ENCODE measurements at regions not wholly inside any gene's neighbourhood (a gene's known extent, or its start where the extent isn't known, plus 50 kb on each side); places are given as distances from the start of the nearest gene placed in this dataset.
"Not testable (repeated sequence)": the region's sequence is repeated elsewhere in the genome, so short reads cannot be mapped to it uniquely, and the experiment has no call there.

DNA sequence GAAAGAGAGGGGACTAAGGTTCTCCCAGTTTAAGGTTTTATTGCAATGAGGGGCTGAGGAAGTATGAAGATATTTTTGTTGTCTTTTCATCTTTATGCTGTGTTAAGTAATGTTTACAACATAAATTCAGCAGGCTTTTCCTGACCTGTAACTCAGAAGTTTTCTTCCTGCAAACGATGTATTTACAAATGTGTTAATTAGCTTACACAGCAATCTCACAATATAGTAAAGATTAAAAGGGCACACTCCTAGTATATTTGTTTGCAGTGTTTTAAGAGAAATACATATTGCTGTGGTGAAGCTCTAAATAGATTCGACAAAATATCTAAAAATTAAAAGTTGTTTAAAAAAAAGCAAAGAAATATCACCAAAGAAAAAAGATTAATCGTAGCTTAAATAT is 55.7 kb downstream of the OR11H12 start:
- ATAC-seq, result no peak
- TF ChIP-seq, protein P1, sequence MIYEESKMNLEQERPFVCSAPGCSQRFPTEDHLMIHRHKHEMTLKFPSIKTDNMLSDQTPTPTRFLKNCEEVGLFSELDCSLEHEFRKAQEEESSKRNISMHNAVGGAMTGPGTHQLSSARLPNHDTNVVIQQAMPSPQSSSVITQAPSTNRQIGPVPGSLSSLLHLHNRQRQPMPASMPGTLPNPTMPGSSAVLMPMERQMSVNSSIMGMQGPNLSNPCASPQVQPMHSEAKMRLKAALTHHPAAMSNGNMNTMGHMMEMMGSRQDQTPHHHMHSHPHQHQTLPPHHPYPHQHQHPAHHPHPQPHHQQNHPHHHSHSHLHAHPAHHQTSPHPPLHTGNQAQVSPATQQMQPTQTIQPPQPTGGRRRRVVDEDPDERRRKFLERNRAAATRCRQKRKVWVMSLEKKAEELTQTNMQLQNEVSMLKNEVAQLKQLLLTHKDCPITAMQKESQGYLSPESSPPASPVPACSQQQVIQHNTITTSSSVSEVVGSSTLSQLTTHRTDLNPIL (CRISPR knock-in tag; IDR thresholded peaks at IDR 0.05; ENCODE audit: low read depth), result no peak
- TF ChIP-seq ZNF565 (CRISPR knock-in tag; conservative IDR thresholded peaks at IDR 0.05; ENCODE audit: low read depth) (no peak), OSR1 (CRISPR knock-in tag; IDR thresholded peaks at IDR 0.05) (no peak), ESRRG (CRISPR knock-in tag; IDR thresholded peaks at IDR 0.05) (no peak), PPARA (CRISPR knock-in tag; IDR thresholded peaks at IDR 0.05; ENCODE audit: borderline replicate concordance) (no peak), BACH2 (CRISPR knock-in tag; IDR thresholded peaks at IDR 0.05; ENCODE audit: borderline replicate concordance) (no peak), ZFP30 (CRISPR knock-in tag; IDR thresholded peaks at IDR 0.05) (no peak)
- TF ChIP-seq, protein P2, sequence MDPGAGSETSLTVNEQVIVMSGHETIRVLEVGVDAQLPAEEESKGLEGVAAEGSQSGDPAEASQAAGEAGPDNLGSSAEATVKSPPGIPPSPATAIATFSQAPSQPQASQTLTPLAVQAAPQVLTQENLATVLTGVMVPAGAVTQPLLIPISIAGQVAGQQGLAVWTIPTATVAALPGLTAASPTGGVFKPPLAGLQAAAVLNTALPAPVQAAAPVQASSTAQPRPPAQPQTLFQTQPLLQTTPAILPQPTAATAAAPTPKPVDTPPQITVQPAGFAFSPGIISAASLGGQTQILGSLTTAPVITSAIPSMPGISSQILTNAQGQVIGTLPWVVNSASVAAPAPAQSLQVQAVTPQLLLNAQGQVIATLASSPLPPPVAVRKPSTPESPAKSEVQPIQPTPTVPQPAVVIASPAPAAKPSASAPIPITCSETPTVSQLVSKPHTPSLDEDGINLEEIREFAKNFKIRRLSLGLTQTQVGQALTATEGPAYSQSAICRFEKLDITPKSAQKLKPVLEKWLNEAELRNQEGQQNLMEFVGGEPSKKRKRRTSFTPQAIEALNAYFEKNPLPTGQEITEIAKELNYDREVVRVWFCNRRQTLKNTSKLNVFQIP (CRISPR knock-in tag; IDR thresholded peaks at IDR 0.05; ENCODE audit: borderline replicate concordance, low read depth), result no peak

DNA sequence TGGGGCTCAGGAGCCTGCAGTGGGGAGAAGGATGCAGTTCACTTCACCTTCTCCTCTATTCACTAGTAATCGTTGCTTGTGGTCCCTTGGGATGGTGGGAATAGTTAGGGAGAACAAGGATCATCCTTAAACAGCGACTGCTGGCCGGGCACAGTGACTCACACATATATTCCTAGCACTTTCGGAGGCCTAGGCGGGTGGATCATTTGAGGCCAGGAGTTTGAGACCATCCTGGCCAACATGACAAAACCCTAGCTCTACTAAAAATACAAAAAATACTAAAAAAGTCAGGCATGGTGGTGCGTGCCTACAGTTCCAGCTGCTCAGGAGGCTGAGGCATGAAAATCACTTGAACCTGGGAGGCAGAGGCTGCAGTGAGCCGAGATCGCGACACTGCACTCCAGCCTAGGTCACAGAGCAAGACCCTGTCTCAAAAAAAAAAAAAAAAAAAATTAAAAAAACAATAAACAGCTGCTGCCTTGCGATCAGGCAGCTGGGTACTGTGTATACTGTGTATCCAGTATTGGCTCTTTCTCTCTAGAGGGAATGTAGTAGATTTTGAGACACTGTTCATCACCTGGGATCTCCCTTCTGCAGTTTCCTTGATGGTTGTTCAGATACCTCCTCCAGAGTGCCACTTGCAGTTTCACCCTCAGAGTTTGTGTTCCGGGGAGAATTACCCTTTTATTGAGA is 59.1 kb downstream of the OR11H12 start:
- ATAC-seq, result peak; percentile 15; the same call in 2 of the 3 replicates

DNA sequence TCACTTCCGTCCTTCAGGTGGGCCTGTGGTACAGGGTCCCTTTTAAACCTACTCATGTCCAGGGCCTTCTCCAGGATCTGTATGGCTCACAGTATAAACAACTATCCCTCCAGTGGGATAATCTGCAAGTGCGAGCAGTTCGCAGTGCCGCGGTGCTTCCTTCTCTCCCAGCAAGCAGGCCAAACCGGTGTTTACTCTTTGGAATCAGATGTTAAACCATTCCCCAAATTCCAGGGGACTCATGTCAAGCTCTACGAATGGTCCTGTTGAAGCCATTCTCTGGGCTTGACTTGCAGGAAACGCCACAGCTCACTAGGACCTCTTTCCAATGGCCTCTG is 59.6 kb downstream of the OR11H12 start:
- no peak for TF ChIP-seq OSR1 (CRISPR knock-in tag; IDR thresholded peaks at IDR 0.05)
- TF ChIP-seq, protein P1 (CRISPR knock-in tag; IDR thresholded peaks at IDR 0.05; ENCODE audit: low read depth), result no peak
- no peak for TF ChIP-seq ESRRG (CRISPR knock-in tag; IDR thresholded peaks at IDR 0.05)
- TF ChIP-seq ZNF70 (CRISPR knock-in tag; IDR thresholded peaks at IDR 0.05), result no peak
- TF ChIP-seq ZNF565 (CRISPR knock-in tag; conservative IDR thresholded peaks at IDR 0.05; ENCODE audit: low read depth), result no peak
- no peak for TF ChIP-seq SNAI2 (CRISPR knock-in tag; IDR thresholded peaks at IDR 0.05)
- TF ChIP-seq, protein P3, sequence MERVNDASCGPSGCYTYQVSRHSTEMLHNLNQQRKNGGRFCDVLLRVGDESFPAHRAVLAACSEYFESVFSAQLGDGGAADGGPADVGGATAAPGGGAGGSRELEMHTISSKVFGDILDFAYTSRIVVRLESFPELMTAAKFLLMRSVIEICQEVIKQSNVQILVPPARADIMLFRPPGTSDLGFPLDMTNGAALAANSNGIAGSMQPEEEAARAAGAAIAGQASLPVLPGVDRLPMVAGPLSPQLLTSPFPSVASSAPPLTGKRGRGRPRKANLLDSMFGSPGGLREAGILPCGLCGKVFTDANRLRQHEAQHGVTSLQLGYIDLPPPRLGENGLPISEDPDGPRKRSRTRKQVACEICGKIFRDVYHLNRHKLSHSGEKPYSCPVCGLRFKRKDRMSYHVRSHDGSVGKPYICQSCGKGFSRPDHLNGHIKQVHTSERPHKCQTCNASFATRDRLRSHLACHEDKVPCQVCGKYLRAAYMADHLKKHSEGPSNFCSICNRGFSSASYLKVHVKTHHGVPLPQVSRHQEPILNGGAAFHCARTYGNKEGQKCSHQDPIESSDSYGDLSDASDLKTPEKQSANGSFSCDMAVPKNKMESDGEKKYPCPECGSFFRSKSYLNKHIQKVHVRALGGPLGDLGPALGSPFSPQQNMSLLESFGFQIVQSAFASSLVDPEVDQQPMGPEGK (CRISPR knock-in tag; IDR thresholded peaks at IDR 0.05; ENCODE audit: borderline replicate concordance), result no peak
- no peak for TF ChIP-seq RARB (CRISPR knock-in tag; IDR thresholded peaks at IDR 0.05)
- TF ChIP-seq PPARA (CRISPR knock-in tag; IDR thresholded peaks at IDR 0.05; ENCODE audit: borderline replicate concordance), result no peak
- TF ChIP-seq ZNF8 (CRISPR knock-in tag; IDR thresholded peaks at IDR 0.05), result no peak
- TF ChIP-seq, protein P4, sequence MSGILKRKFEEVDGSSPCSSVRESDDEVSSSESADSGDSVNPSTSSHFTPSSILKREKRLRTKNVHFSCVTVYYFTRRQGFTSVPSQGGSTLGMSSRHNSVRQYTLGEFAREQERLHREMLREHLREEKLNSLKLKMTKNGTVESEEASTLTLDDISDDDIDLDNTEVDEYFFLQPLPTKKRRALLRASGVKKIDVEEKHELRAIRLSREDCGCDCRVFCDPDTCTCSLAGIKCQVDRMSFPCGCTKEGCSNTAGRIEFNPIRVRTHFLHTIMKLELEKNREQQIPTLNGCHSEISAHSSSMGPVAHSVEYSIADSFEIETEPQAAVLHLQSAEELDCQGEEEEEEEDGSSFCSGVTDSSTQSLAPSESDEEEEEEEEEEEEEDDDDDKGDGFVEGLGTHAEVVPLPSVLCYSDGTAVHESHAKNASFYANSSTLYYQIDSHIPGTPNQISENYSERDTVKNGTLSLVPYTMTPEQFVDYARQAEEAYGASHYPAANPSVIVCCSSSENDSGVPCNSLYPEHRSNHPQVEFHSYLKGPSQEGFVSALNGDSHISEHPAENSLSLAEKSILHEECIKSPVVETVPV (CRISPR knock-in tag; IDR thresholded peaks at IDR 0.05), result no peak
- no peak for TF ChIP-seq ZC3H10 (CRISPR knock-in tag; IDR thresholded peaks at IDR 0.05)
- ATAC-seq, result peak; percentile 23; the same call in 2 of the 3 replicates

DNA sequence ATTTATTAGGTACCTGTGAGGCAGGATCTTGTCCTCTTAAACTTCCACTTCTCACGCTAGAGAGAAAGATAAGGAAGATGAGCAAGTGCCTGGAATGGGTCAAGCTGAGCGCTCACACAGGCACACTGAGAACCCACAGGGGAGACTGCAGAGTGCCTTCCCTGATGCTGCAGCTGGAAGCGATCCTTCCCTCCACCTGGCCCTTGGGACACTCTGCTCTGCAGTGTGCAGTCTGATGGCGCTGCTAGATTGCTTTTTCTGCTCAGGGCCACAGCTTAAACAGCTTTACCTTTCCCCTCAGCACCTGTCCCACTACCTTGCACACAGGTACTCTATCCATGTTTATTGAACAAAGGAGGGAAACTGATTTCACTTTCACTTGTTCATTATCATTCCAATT is 66.9 kb downstream of the OR11H12 start:
- not testable (repeated sequence) for ATAC-seq

DNA sequence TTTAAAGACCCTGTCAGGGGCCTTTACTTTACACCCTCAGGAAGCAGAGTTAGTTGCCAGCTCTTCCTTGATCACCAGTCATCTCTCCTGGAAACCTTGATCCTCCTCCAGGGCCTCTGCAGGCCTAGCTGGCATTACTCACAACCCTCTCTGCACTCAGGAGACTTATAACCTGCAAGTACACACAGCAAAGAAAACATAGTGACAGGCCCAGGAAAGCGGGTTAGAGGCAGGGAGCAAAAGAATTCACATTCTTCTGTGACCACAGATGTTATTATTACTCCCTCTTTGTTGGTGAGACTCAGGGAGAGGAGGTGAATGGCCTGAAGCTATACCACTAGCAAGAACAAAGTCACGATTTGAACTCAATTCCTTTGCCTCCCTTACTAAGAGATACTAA is 87.4 kb downstream of the OR11H12 start:
- ATAC-seq, result peak; percentile 51

More for the DNA sequence above, 87.4 kb downstream of the OR11H12 start:
- no peak for TF ChIP-seq TOX (CRISPR knock-in tag; IDR thresholded peaks at IDR 0.05; ENCODE audit: borderline replicate concordance)
- TF ChIP-seq ARNTL (CRISPR knock-in tag; IDR thresholded peaks at IDR 0.05; ENCODE audit: borderline replicate concordance, low read depth), result no peak
- no peak for TF ChIP-seq RARB (CRISPR knock-in tag; IDR thresholded peaks at IDR 0.05)
- TF ChIP-seq CSDC2 (CRISPR knock-in tag; IDR thresholded peaks at IDR 0.05), result no peak
- TF ChIP-seq, protein P2 (CRISPR knock-in tag; IDR thresholded peaks at IDR 0.05; ENCODE audit: borderline replicate concordance, low read depth), result no peak
- TF ChIP-seq ESRRG (CRISPR knock-in tag; IDR thresholded peaks at IDR 0.05), result no peak
- TF ChIP-seq TCF4 (CRISPR knock-in tag; IDR thresholded peaks at IDR 0.05; ENCODE audit: borderline replicate concordance), result no peak
- TF ChIP-seq ZNF70 (CRISPR knock-in tag; IDR thresholded peaks at IDR 0.05), result no peak
